HUDEP-2 (cell line): ENCODE measurements at regions not wholly inside any gene's neighbourhood (a gene's known extent, or its start where the extent isn't known, plus 50 kb on each side); places are given as distances from the start of the nearest gene placed in this dataset.

Experiments used
- DNase-seq, 76 experiments: peaks; one replicate each; lab custom pipeline; 2025; ENCODE audit not compliant: unreplicated experiment in 76 of 76; lab: John Stamatoyannopoulos, UW

- DNase-seq = no peak
These were observed 57.8 kb upstream of the PLAC8 start for GRCh38 chr4:83172371-83172770.

- no peak for DNase-seq
These were observed 57.0 kb upstream of the PLAC8 start for GRCh38 chr4:83171436-83172039.

GRCh38 chr4:83170952-83171399 is 56.4 kb upstream of the PLAC8 start:
- peak in 1 of 76 experiments; percentile 3 for DNase-seq
